ENCODE measurements at regions not wholly inside any gene's neighbourhood (a gene's known extent, or its start where the extent isn't known, plus 50 kb on each side); places are given as distances from the start of the nearest gene placed in this dataset.

GRCh38 chr2:35172687-35173086 lies 1182.9 kb upstream of the CRIM1 start (continued):
- no peak for TF ChIP-seq ZBTB11 (CRISPR knock-in tag; IDR thresholded peaks at IDR 0.05)
- TF ChIP-seq RAD21 (IDR thresholded peaks at IDR 0.05; ENCODE audit: insufficient read depth, low read depth, low read length), result no peak
- TF ChIP-seq SMAD5 (IDR thresholded peaks at IDR 0.05; ENCODE audit: low read depth), result no peak
- TF ChIP-seq E2F4 (IDR thresholded peaks at IDR 0.05; ENCODE audit: low read depth, low read length), result no peak
- TF ChIP-seq HSF1 (IDR thresholded peaks at IDR 0.05; ENCODE audit: low read depth, low read length), result no peak
- TF ChIP-seq ZNF592 (IDR thresholded peaks at IDR 0.05), result no peak
- TF ChIP-seq FOS (IDR thresholded peaks at IDR 0.05; ENCODE audit: borderline replicate concordance, extremely low read depth, insufficient read length), result no peak
- TF ChIP-seq RELA (IDR thresholded peaks at IDR 0.05; ENCODE audit: borderline replicate concordance, partially characterized antibody), result no peak
- no peak for TF ChIP-seq SMC3 (IDR thresholded peaks at IDR 0.05; ENCODE audit: borderline replicate concordance, low read length)

All from GM12878 (cell line).